ENCODE measurements at regions not wholly inside any gene's neighbourhood (a gene's known extent, or its start where the extent isn't known, plus 50 kb on each side); places are given as distances from the start of the nearest gene placed in this dataset.

DNA sequence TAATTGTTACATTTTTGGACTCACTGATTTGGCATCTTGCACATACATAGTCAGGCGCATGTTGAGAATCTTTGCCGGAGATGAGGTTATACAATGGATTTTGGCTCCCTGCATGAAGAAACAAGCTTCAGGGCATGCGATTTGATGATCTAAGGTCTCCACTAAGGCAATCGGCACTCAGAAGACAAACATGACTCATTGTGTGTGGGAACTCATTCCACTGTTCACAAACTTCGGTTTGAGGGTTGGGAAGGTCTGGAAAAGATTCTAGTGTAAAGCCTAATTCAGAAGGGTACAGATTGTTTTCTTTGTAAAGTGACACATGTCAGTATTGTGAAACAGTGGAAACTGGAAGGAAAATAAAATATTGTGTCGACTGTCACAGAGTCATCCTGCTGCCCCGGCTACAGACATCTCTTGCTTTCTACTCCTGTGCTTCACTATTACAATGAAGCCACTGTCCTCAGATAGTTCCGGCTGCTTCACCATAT is 192.6 kb upstream of the HMGA2 start:
- no peak for DNase-seq

DNA sequence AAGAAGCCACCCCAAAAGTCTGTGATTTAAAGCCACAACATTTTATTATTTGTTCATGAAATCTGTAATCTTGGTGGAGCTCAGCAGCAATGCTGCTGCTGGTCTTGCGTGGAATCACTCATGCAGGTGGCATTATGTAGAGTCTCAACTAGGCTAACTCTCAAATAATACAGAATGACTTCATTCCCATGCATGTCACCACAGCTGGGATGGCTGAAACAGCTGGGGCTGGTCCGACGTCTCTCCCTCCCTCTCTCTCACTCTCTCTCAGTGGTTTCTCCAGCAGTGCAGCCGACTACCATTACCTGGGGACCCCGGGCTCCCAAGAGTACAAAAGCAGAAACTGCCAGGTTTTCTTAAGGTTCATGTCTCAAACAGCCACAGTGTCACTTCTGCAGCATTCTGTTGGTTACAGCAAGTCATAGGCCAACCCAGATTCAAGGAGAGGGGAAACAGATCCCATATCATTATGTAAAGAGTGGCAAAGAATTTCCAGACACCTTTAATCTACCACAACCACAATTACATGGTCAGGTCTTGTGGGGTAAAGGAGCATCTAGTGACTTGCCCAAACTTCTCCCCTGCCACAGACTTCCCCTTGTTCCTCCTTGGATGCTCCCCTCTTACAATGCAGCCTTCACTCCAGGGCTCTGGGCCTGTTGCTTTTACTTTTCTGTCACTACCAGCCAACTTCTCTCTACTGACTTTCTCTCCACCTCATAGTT is 192.0 kb upstream of the HMGA2 start:
- DNase-seq = no peak

DNA sequence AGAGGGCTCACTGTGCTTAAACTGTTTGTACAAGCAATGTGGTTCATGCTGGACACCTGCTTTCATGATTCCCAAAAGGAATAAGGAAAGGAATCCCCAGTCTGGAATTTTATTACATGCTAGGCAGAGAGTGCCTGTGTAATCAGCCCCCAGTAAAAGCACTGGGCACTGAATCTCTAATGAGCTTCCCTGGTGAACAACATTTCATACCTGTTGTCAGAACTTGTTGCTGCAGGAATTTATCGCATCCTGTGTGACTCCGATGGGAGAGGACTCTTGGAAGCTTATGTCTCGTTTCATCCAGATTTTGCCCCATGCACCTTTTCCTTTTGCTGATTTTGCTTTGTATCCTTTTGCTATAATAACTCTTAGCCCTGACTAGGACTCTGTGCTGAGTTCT is 190.2 kb upstream of the HMGA2 start:
- DNase-seq = no peak

DNA sequence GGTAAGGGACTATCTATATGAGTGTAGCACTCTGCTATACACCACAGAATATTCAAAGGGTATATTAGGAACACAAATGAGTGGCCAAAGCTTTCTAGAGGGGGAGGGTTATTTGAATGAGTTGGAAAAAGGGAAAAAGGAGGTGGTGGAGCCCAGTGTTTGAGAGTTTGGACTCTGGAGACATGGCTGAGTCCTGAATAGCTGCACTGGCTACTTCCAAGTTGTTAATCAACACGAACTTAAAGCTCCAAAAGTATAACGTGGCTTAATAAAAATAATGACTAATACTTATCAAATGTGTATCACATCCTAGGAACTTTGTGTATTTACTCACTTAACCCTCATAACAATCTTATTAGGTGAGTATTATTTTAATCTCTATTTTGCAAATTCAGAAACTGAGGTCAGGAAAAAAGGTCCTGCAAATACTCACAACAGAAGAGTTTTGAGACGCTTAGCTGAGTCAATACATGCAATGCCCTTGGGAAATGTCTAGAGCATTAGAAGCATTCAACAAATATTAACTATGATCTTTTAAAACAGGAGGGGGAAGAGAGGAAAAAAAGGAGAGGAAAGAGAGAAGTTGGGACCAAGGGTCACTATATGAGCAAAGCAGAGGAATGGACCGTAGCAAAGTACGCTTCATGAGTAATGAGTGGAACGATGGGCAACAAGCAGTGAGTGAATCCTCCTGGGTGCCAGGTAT is 189.5 kb upstream of the HMGA2 start:
- no peak for DNase-seq

DNA sequence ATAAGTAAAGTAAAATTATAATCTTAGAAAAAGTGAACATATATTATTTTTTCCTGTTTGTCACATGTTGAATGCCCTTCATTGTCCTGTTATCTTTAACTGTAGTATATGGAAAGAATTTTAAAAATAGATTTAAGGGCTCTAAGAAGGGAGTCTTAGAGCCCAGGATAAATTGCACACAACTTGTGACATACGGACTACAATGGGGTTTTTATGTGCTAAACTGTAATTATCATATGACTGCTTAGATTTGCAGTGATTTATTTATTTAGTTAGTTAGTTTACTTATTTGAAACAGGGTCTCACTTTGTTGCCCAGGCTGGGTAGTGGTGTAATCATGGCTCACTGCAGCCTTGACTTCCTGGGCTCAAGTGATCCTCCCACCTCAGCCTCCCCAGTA is 187.8 kb upstream of the HMGA2 start:
- no peak for DNase-seq

DNA sequence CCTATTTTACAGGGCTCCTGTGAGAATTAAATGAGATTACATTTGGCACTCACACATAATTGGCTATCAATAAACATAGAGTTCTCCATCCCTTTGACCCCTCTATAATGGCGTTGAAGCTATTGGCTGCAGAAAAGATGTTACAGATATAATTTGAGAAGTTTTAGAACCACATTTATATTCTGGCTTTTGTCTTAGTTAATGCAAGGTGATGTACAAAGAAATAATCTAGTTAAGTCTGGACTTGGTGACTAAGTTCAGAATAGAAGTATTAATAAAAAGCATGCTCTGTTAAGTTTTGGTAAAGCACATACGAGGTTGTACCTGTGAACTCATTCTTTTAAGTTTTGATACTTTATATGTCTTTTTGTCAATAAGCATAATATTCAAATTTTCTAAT is 187.1 kb upstream of the HMGA2 start:
- DNase-seq = no peak

DNA sequence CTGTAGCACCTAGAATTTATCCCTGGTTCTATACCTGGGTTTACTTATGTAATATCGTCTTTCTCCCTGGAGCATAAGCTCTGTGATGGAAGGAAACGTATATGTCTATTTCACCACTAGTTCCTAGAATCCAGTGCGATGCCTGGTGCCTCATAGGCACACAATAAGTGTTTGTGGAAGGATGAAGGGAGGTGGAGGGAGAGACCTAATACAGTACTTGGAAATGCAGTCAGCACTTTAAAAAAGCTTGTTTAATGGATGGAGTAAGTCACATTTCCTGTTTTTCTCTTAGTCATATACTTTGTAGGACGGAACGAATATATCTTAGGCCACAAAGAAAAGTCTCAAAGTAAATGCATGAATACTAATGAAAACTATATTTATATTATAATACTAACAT is 186.5 kb upstream of the HMGA2 start:
- no peak for DNase-seq

DNA sequence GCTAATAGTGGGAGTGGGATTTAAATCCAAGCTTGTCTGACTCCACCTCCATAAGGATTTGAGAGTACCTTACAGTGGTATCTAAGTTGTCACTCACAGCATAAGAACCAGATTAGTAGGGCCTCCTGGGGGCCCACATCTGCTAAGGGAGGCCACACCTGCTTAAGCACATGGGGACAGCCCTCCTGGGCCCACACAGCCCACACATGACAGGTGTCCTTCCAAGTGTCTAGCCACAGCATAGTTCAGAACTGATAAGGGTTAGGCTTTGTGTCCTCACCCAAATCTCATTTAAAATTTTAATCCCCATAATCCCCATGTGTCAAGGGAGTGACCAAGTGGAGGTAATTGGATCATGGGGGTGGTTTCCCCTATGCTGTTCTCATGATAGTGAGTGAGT is 186.0 kb upstream of the HMGA2 start:
- no peak for DNase-seq

DNA sequence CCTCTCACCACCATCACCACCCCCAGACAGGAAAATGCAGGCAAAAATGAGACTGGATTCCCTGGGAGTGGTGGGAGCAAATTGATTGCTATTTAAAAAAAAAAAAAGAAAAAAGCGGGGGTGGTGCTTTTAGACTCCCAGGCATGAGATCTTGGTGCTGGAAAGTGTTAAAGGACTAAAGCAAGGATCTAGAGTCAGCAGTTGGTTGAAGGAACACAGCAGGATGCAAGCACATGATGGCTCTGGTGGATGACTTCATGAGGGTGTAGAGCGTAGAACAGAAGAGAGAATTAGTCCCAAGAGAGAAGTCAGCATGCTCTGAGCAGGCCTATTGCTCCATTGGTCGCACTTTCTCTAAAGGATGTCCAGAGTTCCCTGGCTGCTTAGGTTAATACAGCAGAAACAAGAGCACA is 183.8 kb upstream of the HMGA2 start:
- no peak for DNase-seq

DNA sequence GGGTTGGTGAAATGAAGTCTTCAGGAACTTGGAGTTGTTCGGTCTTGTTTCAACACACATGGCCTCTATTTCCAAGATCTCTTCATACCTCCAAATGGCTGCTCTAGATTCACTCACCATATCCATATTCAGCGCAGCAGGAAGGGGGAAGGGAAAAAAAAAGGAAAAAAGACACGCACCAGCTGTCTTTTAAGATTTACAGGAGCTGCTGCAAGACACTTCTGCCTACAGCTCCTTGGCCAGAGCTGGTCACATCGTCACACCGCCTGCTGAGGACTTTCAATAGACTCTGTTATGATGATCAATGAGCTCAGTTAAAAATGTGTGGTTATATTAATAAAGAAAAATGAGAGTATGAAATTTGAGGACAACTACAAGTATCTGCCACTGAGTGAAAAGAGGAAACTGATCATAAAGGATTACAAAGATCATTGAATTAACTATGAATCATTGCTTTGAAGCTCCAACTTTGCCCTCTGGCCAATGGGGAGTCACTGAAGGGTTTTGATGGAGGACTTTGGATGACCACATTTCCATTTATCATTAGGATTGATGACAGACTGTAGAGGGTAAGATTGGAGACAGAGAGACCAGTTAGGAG is 182.1 kb upstream of the HMGA2 start:
- DNase-seq = no peak

DNA sequence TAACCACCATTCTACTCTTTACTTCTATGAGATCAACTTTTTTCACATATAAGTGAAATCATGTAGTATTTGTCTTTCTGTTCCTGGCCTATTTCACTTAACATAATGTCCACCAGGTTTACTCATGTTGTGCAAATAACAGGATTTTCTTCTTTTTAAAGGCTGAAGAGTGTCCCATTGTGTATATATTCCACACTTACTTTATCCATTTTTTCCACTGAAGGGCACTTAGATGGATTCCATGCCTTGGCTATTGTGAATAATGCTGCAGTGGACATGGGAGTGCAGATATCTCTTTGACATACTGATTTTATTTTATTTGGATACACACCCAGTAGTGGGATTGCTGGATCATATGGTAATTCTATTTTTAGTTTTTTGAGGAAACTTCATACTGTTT is 181.1 kb upstream of the HMGA2 start:
- DNase-seq = no peak

DNA sequence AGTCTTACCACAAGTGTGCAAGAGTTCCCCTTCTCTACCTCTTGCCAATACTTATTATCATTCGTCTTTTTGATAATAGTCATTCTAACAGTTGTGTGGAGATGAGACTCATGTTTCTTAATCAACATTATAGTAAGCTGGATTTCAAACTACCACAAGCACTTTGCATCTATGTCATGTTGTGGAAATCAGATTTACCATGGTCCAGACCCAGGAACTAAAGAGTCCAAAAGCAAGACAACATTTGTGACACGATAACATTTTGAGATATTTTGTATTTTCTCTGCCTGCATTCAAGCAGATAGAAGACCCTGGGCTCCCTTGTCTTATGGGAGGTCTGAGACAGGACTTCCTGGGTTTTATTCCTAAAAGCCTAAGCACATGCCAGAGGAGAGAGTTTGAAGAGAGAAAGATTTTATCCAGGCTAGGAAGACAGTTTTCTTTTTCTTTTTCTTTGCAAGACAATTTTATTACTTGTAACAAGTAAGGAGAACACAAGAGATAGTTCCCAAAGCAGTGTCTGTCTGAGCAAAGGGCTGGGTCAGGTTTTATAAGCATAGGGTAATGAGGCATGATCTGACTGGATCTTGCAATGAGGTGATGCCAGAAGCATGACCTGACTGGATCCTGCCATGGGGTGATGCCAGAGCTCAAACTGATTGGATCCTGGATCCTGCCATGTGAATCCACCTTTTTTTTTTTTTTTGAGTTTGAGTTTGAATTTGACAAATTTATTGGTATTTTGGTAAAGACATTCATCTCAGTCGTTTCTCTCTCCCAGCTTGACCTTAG is 180.5 kb upstream of the HMGA2 start:
- no peak for DNase-seq

DNA sequence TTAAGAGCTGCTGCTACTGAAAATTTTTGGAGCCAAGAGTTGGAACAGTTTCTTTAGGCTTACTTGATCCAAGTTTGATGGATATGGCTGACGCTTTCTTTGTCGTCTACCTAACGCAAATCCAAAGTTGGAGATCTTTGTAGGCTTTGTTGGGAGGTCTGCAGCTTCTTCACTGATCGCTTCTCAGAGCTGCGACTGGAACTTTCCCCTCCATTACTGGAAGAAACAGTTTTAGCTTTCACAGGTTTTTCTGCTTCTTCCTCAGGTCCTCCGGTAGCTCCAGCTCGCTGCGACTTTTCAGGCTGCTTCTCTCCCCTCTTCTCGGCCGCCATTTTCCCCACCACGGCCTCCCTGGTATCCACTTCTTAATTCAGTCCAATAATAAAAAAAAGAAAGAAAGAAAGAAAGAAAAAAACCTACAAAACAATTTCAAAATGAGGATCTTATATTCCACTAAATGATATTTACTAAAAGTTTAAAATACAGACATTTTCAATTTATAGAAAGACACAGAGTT is 178.1 kb upstream of the HMGA2 start:
- DNase-seq = no peak

DNA sequence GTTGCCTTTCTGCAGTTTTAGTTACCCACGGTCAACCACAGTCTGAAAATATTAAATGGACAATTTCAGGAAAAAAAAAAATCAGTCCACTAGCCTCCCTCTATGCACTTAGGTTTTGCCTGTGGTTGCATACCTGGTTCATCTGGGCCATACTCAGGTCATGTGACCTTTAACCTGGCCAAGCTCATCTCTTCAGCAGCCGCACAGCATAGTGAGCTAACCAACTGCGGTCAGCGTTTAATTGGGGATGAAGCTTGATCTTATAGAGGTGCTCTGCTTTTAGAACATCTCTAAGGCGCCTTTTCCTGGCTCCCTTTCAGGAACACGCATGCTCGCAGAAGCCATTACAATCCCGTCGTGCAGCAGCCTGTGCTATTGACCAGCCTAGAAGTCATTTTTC is 177.2 kb upstream of the HMGA2 start:
- no peak for DNase-seq

DNA sequence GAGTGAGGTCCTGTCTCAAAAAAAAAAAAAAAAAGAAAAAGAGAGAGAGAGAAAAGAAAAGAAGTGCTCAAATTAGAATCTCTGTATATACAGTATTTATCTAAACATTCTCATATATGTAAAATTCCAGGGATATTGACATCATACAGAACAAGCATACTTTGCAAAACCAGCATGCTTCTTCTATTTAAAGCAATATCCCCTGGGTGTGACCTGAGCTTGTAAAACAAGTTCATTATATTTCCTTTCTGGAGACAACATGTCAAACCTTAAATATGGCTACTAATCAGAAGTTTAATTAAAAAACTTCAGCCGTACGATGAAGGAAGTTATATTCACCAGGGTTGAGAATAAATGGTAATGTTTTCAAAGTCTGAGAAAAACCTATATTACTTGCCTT is 175.8 kb upstream of the HMGA2 start:
- no peak for DNase-seq

DNA sequence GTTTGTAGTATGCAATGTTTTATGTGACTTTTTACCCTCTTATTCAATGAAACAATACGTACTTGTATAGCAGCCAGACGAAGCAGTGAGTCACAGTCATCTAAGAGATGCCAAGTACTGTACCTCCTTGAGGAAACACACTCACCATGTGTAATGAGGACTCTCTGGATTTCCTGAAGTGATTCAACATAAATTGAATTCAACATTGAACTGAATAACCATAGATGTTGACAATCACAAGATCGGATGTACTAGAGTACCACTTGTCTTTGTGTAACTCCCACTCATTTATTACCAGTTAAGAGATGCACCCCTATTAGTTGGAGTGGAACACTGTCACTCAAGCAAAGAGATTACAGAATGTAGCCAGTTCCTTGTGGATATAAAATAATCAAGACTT is 175.2 kb upstream of the HMGA2 start:
- no peak for DNase-seq

DNA sequence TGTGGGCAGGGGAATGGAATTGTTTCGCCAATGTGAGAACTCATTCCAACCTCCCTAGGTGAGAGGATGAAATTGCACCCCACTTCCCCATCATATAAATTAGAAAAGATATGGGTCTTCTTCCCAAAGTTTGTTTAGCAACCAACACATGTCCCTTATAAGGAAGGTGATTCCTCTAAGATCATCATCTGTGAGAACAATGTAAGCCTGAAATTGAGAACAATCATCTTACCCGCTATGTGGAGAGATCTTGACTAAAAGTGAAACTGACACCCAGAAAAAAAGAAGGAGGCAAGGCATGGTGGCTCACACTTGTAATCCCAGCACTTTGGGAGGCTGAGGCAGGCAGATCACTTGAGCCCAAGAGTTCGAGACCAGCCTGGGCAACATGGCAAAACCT is 173.2 kb upstream of the HMGA2 start:
- DNase-seq = no peak

DNA sequence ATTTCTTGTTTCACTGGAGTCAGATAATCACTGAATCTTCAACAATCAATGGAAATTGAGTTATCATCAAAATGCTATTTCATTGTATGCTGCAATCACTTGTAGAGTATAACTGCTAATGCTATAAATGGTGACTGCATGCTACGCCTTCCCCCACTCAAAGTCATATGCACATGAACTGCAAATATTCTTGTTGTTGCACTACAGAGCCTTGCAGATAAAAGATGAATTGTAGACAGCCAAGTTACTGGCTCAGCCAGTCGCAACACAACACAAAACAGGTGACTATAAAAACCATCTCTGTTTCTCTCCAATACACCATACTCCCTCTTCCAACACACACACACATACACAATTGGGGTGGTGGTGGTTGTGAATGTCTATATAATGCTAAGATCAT is 171.0 kb upstream of the HMGA2 start:
- no peak for DNase-seq

DNA sequence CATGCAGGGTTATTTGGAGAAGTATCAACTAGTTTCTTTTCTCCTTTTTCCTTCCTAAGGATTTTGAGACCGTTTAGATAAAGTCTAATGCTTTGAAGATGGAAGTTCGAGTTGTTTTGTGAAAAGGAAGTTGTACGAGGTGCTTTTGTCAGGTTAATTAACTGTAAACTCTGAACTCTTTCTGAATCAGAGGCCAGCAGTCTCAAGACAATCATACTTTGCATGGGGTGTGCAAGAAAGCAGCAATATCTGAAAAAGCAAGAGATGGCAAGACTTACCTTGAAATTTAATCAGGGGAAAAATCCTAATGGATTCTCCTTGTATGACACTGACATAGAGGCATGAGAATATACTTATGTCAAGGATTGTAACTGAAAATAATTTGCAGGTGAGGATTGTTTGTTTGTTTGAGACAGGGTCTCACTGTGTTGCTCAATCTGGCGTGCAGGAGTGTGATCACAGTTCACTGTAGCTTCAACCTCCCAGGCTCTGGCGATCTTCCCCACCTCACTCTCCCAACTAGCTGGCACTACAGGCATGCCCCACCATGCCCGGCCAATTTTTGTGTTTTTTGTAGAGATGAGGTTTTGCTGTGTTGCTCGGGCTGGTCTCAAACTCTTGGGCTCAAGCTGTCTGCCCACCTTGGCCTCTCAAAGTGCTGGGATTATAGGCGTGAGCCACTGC is 170.2 kb upstream of the HMGA2 start:
- DNase-seq = no peak

DNA sequence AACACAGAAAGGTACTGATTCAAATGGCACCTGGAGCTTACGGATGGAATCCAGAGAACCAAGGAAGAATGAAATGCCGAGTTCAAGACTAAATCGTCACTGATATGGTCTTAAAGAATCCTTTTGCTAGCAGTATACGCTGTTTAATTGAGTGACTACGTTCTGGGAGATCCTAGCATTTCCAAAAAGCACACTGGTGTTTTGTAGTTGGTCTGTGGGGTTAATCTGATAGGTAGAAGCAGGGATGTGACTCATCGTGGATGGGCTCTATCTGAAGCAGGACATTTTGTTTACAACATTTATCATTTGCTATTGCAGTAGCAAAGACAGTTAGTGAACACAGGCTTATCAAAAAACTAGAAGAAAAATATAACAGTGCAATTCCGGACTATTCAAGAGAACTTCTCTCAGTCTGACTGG is 169.2 kb upstream of the HMGA2 start:
- DNase-seq = no peak

DNA sequence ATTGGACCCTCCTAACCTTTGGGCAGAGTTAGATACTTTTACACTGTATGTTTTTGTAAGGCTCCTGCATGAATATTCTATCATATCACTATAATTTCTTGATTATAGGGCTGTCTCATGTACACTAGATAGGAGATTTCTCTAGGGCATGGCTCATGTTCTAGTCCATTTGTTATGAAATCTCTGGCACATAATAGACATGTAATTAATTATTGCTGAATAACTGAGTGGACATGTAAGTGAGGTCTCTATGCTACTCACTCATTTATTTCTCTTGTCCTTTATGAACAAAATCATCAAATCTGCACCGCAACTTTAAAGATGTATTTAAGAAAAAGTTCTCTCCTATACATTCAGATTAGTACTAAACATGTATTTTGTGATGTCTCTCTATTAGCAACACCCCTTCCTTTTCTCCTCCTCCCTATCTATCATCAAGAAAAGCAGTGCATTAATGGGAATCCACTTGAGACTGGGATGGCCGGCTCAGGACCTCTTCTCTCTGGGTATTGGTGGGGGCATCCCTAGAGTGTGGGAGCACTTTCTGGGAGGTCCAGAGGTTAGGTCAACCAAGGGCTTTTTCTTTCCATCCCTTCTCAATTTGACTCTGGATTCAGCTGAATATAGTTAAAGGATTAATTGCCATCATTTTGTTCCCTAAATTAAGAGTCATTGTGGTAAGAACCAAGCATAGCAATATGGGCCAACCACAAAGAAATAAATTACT is 168.0 kb upstream of the HMGA2 start:
- DNase-seq = no peak

DNA sequence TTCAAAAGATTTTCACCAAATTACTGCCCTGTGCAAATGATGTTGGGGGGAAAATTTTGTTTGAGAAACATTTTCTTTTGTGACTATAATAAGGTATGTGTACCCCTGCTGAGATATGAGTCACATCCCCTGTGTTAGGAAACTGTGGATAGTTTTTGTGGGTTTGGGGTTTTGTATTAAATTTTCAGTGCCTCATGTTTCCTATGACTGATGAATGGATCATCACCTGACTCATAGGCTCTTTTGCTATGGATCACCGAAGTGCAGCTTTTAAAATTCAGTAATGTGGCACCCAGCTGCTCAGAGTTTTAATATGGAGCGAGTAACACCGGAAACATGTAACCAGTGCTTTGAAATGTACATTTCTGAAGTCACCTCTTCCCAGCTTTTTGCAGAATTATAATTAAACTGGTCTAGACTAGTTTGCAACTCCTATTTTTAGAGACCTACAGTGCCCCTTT is 167.4 kb upstream of the HMGA2 start:
- peak; percentile 4 for DNase-seq

Measured in stimulated activated CD4-positive, alpha-beta T cell treated with anti-CD3 and anti-CD28 coated beads, Interleukin-1b, Interleukin-23, amount 100 ng/mL, for 48 hours (primary cell).